ENCODE measurements at regions not wholly inside any gene's neighbourhood (a gene's known extent, or its start where the extent isn't known, plus 50 kb on each side); places are given as distances from the start of the nearest gene placed in this dataset.

- TF ChIP-seq SP1 (CRISPR knock-in tag; conservative IDR thresholded peaks at IDR 0.05) (no peak), CTCF (IDR thresholded peaks at IDR 0.05) (peak; percentile 12; the same call in 1 of the 2 replicates), ETV6 (CRISPR knock-in tag; IDR thresholded peaks at IDR 0.05) (no peak)
- TF ChIP-seq, protein P1, sequence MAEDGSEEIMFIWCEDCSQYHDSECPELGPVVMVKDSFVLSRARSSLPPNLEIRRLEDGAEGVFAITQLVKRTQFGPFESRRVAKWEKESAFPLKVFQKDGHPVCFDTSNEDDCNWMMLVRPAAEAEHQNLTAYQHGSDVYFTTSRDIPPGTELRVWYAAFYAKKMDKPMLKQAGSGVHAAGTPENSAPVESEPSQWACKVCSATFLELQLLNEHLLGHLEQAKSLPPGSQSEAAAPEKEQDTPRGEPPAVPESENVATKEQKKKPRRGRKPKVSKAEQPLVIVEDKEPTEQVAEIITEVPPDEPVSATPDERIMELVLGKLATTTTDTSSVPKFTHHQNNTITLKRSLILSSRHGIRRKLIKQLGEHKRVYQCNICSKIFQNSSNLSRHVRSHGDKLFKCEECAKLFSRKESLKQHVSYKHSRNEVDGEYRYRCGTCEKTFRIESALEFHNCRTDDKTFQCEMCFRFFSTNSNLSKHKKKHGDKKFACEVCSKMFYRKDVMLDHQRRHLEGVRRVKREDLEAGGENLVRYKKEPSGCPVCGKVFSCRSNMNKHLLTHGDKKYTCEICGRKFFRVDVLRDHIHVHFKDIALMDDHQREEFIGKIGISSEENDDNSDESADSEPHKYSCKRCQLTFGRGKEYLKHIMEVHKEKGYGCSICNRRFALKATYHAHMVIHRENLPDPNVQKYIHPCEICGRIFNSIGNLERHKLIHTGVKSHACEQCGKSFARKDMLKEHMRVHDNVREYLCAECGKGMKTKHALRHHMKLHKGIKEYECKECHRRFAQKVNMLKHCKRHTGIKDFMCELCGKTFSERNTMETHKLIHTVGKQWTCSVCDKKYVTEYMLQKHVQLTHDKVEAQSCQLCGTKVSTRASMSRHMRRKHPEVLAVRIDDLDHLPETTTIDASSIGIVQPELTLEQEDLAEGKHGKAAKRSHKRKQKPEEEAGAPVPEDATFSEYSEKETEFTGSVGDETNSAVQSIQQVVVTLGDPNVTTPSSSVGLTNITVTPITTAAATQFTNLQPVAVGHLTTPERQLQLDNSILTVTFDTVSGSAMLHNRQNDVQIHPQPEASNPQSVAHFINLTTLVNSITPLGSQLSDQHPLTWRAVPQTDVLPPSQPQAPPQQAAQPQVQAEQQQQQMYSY (CRISPR knock-in tag; IDR thresholded peaks at IDR 0.05) = no peak
Observed at GRCh38 chr4:71229477-71230270, 109.1 kb upstream of the SLC4A4 start.
